Prostate gland (tissue), 2 donors: ENCODE measurements at regions not wholly inside any gene's neighbourhood (a gene's known extent, or its start where the extent isn't known, plus 50 kb on each side); places are given as distances from the start of the nearest gene placed in this dataset.
A peak's percentile ranks its signal among the peaks of the same experiment; 100 is the strongest.

ENCODE experiments used
- DNase-seq: peaks from one replicate; pipeline ENCODE4 v3.0.0-alpha.2; 2019; ENCODE audit warnings: low spot score
- H3K27ac ChIP-seq, 2 donors: fragments of 200-600 bp; sonication (generic); 2 replicates each; pipeline ENCODE4 v1.5.1; 2017 to 2019
- H3K27me3 ChIP-seq: fragments of 200-600 bp; sonication (generic); replicated peaks from 2 replicates; pipeline ENCODE4 v1.5.1; 2019; ENCODE audit not compliant: insufficient read depth
- H3K36me3 ChIP-seq, 2 donors: fragments of 200-600 bp; sonication (generic); 1 replicate in 1 of 2; 2 replicates in 1 of 2; pipeline versions ENCODE4 v1.5.1 to v1.8.1; 2017 to 2019
- H3K4me1 ChIP-seq: fragments of 200-600 bp; sonication (generic); replicated peaks from 2 replicates; pipeline ENCODE4 v1.5.1; 2019
- H3K4me3 ChIP-seq, 2 donors: fragments of 200-600 bp; sonication (generic); 2 replicates each; pipeline ENCODE4 v1.5.1; 2017 to 2019
- H3K9me3 ChIP-seq: fragments of 200-600 bp; sonication (generic); 2 replicates; pipeline ENCODE4 v1.5.1; 2017
- POLR2A ChIP-seq: fragments of 450-650 bp; IDR thresholded peaks from one replicate; pipeline ENCODE4 v1.6.1; 2016; ENCODE audit warnings: antibody characterized with exemption, mild to moderate bottlenecking
- POLR2AphosphoS5 ChIP-seq: sonication (generic); formaldehyde crosslinking; IDR thresholded peaks from one replicate; pipeline ENCODE4 v1.6.1; 2017; ENCODE audit warnings: antibody characterized with exemption
- WGBS: methylation state at CpG from one replicate; pipeline ENCODE4 v1.1.5; 2018; 5-methylcytosine and 5-hydroxymethylcytosine counted together
- intact Hi-C: fragments of 100-400 bp; cut with DNase I; formaldehyde crosslinking; loops from one replicate; pipeline ENCODE4 v1.14.2; 2022
- TF ChIP-seq, protein P1 (sequence below), 4 experiments: fragments of 200-600 bp in 2 of 4; fragments of 450-650 bp in 2 of 4; sonication (generic) in 2 of 4; IDR thresholded peaks; 1 replicate in 3 of 4; 2 replicates in 1 of 4; pipeline ENCODE4 v1.5.1; 2016 to 2019; ENCODE audit warnings: antibody characterized with exemption in 4 of 4, mild to moderate bottlenecking in 2 of 4, moderate library complexity in 2 of 4

DNA sequence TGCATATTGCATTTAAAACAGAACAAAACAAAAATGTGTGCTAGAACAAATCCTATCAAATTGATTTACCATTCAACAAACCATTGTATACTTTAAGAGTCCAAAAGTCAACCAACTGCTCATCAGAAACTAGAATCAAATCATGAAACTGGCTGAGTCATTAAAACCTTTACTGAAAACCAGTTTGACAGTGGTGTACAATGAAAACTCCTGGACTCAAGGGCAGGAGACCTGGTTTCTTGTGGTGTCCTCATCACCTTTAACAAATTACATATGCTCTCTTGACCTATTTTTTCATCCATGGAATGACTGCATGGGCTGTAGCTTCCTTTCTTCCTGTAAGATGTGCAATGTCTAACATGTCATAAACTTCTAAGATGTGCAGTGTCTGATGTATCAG is 315.3 kb upstream of the SLC30A5 start:
- no peaks in the 10 kb centered on the region for H3K9me3 ChIP-seq
- no peak overlapping the region for H3K27ac ChIP-seq
- DNase-seq, result no peak
- H3K27me3 ChIP-seq, result no peaks in the 10 kb centered on the region
- TF ChIP-seq POLR2AphosphoS5 (peak; percentile 25), POLR2A (no peak)
- TF ChIP-seq, protein P1, sequence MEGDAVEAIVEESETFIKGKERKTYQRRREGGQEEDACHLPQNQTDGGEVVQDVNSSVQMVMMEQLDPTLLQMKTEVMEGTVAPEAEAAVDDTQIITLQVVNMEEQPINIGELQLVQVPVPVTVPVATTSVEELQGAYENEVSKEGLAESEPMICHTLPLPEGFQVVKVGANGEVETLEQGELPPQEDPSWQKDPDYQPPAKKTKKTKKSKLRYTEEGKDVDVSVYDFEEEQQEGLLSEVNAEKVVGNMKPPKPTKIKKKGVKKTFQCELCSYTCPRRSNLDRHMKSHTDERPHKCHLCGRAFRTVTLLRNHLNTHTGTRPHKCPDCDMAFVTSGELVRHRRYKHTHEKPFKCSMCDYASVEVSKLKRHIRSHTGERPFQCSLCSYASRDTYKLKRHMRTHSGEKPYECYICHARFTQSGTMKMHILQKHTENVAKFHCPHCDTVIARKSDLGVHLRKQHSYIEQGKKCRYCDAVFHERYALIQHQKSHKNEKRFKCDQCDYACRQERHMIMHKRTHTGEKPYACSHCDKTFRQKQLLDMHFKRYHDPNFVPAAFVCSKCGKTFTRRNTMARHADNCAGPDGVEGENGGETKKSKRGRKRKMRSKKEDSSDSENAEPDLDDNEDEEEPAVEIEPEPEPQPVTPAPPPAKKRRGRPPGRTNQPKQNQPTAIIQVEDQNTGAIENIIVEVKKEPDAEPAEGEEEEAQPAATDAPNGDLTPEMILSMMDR (IDR thresholded peaks at IDR 0.05), result no peak
- intact Hi-C loops, result no loop called here
- H3K4me1 ChIP-seq, result no peaks in the 10 kb centered on the region
- H3K4me3 ChIP-seq, result no peak overlapping the region
- no peaks in the 10 kb centered on the region for H3K36me3 ChIP-seq

DNA sequence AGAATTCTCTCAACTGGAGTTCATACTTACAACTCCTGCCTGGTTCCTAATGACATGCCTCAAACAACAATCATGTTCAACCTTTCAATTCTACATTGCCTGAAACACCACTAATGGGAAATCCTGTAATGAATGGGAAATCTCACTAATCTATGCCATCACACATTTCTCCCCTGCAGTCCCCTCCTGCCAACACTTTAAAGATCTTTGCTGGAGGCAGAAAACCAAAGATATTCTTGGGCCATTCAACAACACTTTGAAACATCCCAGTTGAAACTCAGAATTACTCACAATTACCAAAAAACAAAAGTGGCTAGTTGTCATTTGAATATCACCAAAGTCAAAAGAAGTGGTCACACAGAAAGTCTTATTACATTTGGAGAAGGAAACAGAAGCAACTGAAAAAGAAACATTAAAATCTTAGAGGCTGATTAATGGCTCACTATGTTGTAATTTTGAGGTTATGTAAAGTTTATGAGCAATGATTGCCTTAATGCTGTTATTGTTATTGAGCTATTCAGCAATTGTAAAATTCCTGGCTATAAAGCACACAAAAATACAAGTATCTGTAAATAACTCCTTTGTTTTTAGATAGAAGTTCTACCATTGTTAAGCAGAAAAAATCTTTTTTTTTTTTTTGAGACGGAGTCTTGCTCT is 313.4 kb upstream of the SLC30A5 start:
- H3K27ac ChIP-seq, result no peak overlapping the region
- no peak for TF ChIP-seq POLR2AphosphoS5
- TF ChIP-seq, protein P1 (IDR thresholded peaks at IDR 0.05), result no peak
- TF ChIP-seq POLR2A, result no peak
- no peaks in the 10 kb centered on the region for H3K4me1 ChIP-seq
- H3K9me3 ChIP-seq, result no peaks in the 10 kb centered on the region
- no peak overlapping the region for H3K4me3 ChIP-seq
- H3K27me3 ChIP-seq, result no peaks in the 10 kb centered on the region
- no peak for DNase-seq
- intact Hi-C loops, result no loop called here
- 71% methylated on average over 1 of the region's 1 CpG for WGBS
- no peaks in the 10 kb centered on the region for H3K36me3 ChIP-seq

DNA sequence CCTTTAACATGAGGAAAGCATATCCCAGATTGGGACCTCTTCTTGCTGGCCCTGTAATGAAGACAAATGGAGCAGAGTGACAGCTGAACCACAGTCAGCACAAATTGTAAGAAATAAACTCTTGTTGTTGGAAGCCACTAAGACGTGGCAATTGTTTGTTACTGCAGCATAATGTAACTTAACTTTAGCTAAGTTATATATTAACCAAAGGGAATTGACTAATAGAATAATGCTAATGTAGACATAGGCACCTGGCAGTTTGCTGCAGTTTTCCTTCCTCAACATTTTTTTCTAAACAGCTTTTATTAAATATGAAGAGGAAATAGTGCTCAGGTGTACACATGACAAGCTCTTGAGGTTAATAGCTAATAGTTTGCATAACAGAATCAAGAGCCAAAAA is 300.7 kb upstream of the SLC30A5 start:
- Histone ChIP-seq H3K36me3 (no peaks in the 10 kb centered on the region), H3K4me1 (no peaks in the 10 kb centered on the region), H3K9me3 (no peaks in the 10 kb centered on the region), H3K27ac (no peak overlapping the region), H3K4me3 (no peak overlapping the region), H3K27me3 (no peaks in the 10 kb centered on the region)
- WGBS, result 57% methylated on average over 1 of the region's 1 CpG
- intact Hi-C loops, result no loop called here
- TF ChIP-seq POLR2AphosphoS5, result peak; percentile 19
- TF ChIP-seq POLR2A, result no peak
- TF ChIP-seq, protein P1 (IDR thresholded peaks at IDR 0.05), result no peak
- no peak for DNase-seq

DNA sequence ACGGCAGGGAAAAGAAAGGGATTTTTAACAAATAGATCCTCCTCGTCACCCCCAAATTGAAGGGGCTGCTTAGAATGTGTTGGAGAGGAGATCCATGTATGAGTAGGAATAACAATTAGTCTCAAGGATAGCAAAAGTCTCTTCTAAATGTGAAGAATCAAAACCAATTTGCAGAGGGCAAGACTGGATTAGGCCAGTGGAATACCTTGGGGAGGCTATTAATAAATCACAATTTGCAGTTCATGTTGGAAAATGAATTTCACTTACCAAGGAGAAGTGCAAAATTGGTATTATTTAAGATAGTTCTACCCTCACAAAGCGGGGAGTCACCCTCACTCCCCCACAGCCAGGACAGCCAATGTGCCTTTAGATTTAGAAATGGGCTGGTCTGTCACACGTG is 299.8 kb upstream of the SLC30A5 start:
- Histone ChIP-seq H3K9me3 (no peaks in the 10 kb centered on the region), H3K27me3 (no peaks in the 10 kb centered on the region), H3K27ac (no peak overlapping the region), H3K36me3 (no peaks in the 10 kb centered on the region), H3K4me3 (no peak overlapping the region), H3K4me1 (no peaks in the 10 kb centered on the region)
- TF ChIP-seq POLR2A (no peak), POLR2AphosphoS5 (no peak)
- TF ChIP-seq, protein P1 (IDR thresholded peaks at IDR 0.05), result no peak
- WGBS, result 50% methylated on average over 4 of the region's 4 CpGs
- DNase-seq, result no peak
- intact Hi-C loops, result no loop called here

DNA sequence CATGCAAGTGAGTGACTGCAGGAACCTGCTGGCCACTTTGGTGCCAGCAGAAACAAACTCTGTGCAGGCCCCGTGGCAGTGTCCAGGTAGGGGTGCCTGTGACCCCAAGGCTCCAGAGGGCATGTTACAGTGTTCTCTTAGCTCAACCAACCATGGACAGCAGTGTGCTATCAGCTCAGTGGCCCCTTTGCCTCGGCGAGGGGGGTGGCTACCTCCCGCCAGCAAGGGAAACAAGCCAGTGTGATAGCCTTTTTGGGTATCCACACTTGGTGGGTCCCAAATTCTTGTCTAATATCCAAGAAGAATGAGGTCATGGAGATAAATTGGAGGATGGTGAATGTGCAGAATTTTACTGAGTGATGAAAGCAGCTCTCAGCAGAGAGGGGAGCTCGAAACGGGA is 298.6 kb upstream of the SLC30A5 start:
- 62% methylated on average over 6 of the region's 6 CpGs for WGBS
- H3K4me3 ChIP-seq, result no peak overlapping the region

More for the DNA sequence above, 298.6 kb upstream of the SLC30A5 start:
- Histone ChIP-seq H3K4me1 (no peaks in the 10 kb centered on the region), H3K27ac (no peak overlapping the region), H3K27me3 (no peaks in the 10 kb centered on the region), H3K9me3 (no peaks in the 10 kb centered on the region), H3K36me3 (no peaks in the 10 kb centered on the region)
- intact Hi-C loops, result no loop called here
- no peak for TF ChIP-seq POLR2A
- TF ChIP-seq, protein P1 (IDR thresholded peaks at IDR 0.05), result no peak
- no peak for TF ChIP-seq POLR2AphosphoS5
- no peak for DNase-seq
